ENCODE measurements at regions not wholly inside any gene's neighbourhood (a gene's known extent, or its start where the extent isn't known, plus 50 kb on each side); places are given as distances from the start of the nearest gene placed in this dataset.

DNA sequence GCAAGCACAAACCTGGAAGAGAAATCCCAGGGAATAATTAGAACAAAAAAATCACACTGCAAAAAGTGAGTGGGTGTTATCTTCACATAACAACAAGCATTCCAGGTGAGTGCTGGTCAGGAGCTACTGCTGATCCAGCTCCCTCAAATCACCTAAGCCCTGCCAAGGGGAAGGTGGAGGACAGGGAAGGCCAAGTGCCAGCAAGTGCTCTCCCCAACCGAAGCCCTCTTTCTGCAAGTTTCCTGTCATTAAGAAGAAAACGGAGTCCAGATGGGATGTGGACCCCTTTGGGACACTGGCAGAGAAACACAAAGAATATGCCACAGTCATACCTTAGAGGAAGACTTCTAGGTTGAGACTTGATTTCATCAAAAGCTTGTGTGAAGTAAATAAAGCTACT, 933.0 kb upstream of the ZNF722 start:
- TF ChIP-seq, protein P1, sequence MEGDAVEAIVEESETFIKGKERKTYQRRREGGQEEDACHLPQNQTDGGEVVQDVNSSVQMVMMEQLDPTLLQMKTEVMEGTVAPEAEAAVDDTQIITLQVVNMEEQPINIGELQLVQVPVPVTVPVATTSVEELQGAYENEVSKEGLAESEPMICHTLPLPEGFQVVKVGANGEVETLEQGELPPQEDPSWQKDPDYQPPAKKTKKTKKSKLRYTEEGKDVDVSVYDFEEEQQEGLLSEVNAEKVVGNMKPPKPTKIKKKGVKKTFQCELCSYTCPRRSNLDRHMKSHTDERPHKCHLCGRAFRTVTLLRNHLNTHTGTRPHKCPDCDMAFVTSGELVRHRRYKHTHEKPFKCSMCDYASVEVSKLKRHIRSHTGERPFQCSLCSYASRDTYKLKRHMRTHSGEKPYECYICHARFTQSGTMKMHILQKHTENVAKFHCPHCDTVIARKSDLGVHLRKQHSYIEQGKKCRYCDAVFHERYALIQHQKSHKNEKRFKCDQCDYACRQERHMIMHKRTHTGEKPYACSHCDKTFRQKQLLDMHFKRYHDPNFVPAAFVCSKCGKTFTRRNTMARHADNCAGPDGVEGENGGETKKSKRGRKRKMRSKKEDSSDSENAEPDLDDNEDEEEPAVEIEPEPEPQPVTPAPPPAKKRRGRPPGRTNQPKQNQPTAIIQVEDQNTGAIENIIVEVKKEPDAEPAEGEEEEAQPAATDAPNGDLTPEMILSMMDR (IDR thresholded peaks at IDR 0.05): no peak
- TF ChIP-seq POLR2A (IDR thresholded peaks at IDR 0.05): no peak
